ENCODE measurements at regions not wholly inside any gene's neighbourhood (a gene's known extent, or its start where the extent isn't known, plus 50 kb on each side); places are given as distances from the start of the nearest gene placed in this dataset.

GRCh38 chr6:71035871-71036270, 79.0 kb upstream of the B3GAT2 start:
- Histone ChIP-seq H3K4me1 (ENCODE audit: control insufficient read depth, insufficient read depth, low read length) (no peaks in the 10 kb centered on the region), H3K36me3 (ENCODE audit: control insufficient read depth, insufficient read depth, low read length) (no peaks in the 10 kb centered on the region), H3K27me3 (ENCODE audit: control insufficient read depth, insufficient read depth, low read length) (no peaks in the 10 kb centered on the region), H3K9me3 (ENCODE audit: control insufficient read depth, insufficient read depth, low read length) (no peaks in the 10 kb centered on the region), H3K27ac (ENCODE audit: low read length) (no peak overlapping the region), H3K4me3 (ENCODE audit: low read length) (no peak overlapping the region)
- no peak for DNase-seq (ENCODE audit: low read depth, low spot score)

GRCh38 chr6:71038711-71039344, 82.0 kb upstream of the B3GAT2 start:
- H3K27ac ChIP-seq (ENCODE audit: low read length), result no peak overlapping the region
- no peak for DNase-seq (ENCODE audit: low read depth, low spot score)
- no CpG with 5 or more reads among the region's 8 CpGs for WGBS (ENCODE audit: insufficient coverage, insufficient read length)
- H3K9me3 ChIP-seq (ENCODE audit: control insufficient read depth, insufficient read depth, low read length), result no peaks in the 10 kb centered on the region
- no peaks in the 10 kb centered on the region for H3K4me1 ChIP-seq (ENCODE audit: control insufficient read depth, insufficient read depth, low read length)
- no peaks in the 10 kb centered on the region for H3K36me3 ChIP-seq (ENCODE audit: control insufficient read depth, insufficient read depth, low read length)
- no peak overlapping the region for H3K4me3 ChIP-seq (ENCODE audit: low read length)
- no peaks in the 10 kb centered on the region for H3K27me3 ChIP-seq (ENCODE audit: control insufficient read depth, insufficient read depth, low read length)

GRCh38 chr6:71040043-71040442, 83.2 kb upstream of the B3GAT2 start:
- H3K9me3 ChIP-seq (ENCODE audit: control insufficient read depth, insufficient read depth, low read length), result no peaks in the 10 kb centered on the region
- no CpG with 5 or more reads among the region's 1 CpG for WGBS (ENCODE audit: insufficient coverage, insufficient read length)
- H3K4me3 ChIP-seq (ENCODE audit: low read length), result no peak overlapping the region
- no peaks in the 10 kb centered on the region for H3K36me3 ChIP-seq (ENCODE audit: control insufficient read depth, insufficient read depth, low read length)
- no peaks in the 10 kb centered on the region for H3K27me3 ChIP-seq (ENCODE audit: control insufficient read depth, insufficient read depth, low read length)
- H3K4me1 ChIP-seq (ENCODE audit: control insufficient read depth, insufficient read depth, low read length), result no peaks in the 10 kb centered on the region
- DNase-seq (ENCODE audit: low read depth, low spot score), result no peak
- H3K27ac ChIP-seq (ENCODE audit: low read length), result no peak overlapping the region

- no peak overlapping the region for H3K4me3 ChIP-seq (ENCODE audit: low read length)
- H3K4me1 ChIP-seq (ENCODE audit: control insufficient read depth, insufficient read depth, low read length), result no peaks in the 10 kb centered on the region
- H3K27ac ChIP-seq (ENCODE audit: low read length), result no peak overlapping the region
- no peaks in the 10 kb centered on the region for H3K27me3 ChIP-seq (ENCODE audit: control insufficient read depth, insufficient read depth, low read length)
- no peak for DNase-seq (ENCODE audit: low read depth, low spot score)
- no peaks in the 10 kb centered on the region for H3K9me3 ChIP-seq (ENCODE audit: control insufficient read depth, insufficient read depth, low read length)
- no CpG with 5 or more reads among the region's 2 CpGs for WGBS (ENCODE audit: insufficient coverage, insufficient read length)
- H3K36me3 ChIP-seq (ENCODE audit: control insufficient read depth, insufficient read depth, low read length), result no peaks in the 10 kb centered on the region
Observed at GRCh38 chr6:71040841-71041240, 84.0 kb upstream of the B3GAT2 start.

- no peak overlapping the region for H3K4me3 ChIP-seq (ENCODE audit: low read length)
- H3K27ac ChIP-seq (ENCODE audit: low read length), result no peak overlapping the region
- no CpG with 5 or more reads among the region's 1 CpG for WGBS (ENCODE audit: insufficient coverage, insufficient read length)
- DNase-seq (ENCODE audit: low read depth, low spot score), result no peak
- H3K27me3 ChIP-seq (ENCODE audit: control insufficient read depth, insufficient read depth, low read length), result no peaks in the 10 kb centered on the region
- no peaks in the 10 kb centered on the region for H3K36me3 ChIP-seq (ENCODE audit: control insufficient read depth, insufficient read depth, low read length)
- no peaks in the 10 kb centered on the region for H3K4me1 ChIP-seq (ENCODE audit: control insufficient read depth, insufficient read depth, low read length)
- no peaks in the 10 kb centered on the region for H3K9me3 ChIP-seq (ENCODE audit: control insufficient read depth, insufficient read depth, low read length)
Observed at GRCh38 chr6:71043902-71044301, 87.0 kb upstream of the B3GAT2 start.

GRCh38 chr6:71044753-71045152, 87.9 kb upstream of the B3GAT2 start:
- Histone ChIP-seq H3K36me3 (ENCODE audit: control insufficient read depth, insufficient read depth, low read length) (no peaks in the 10 kb centered on the region), H3K9me3 (ENCODE audit: control insufficient read depth, insufficient read depth, low read length) (no peaks in the 10 kb centered on the region), H3K4me1 (ENCODE audit: control insufficient read depth, insufficient read depth, low read length) (no peaks in the 10 kb centered on the region), H3K27ac (ENCODE audit: low read length) (no peak overlapping the region), H3K27me3 (ENCODE audit: control insufficient read depth, insufficient read depth, low read length) (no peaks in the 10 kb centered on the region), H3K4me3 (ENCODE audit: low read length) (no peak overlapping the region)
- no CpG with 5 or more reads among the region's 1 CpG for WGBS (ENCODE audit: insufficient coverage, insufficient read length)
- no peak for DNase-seq (ENCODE audit: low read depth, low spot score)

- H3K36me3 ChIP-seq (ENCODE audit: control insufficient read depth, insufficient read depth, low read length), result no peaks in the 10 kb centered on the region
- no peaks in the 10 kb centered on the region for H3K27me3 ChIP-seq (ENCODE audit: control insufficient read depth, insufficient read depth, low read length)
- H3K9me3 ChIP-seq (ENCODE audit: control insufficient read depth, insufficient read depth, low read length), result no peaks in the 10 kb centered on the region
- no peaks in the 10 kb centered on the region for H3K4me1 ChIP-seq (ENCODE audit: control insufficient read depth, insufficient read depth, low read length)
- H3K27ac ChIP-seq (ENCODE audit: low read length), result no peak overlapping the region
- H3K4me3 ChIP-seq (ENCODE audit: low read length), result no peak overlapping the region
- no peak for DNase-seq (ENCODE audit: low read depth, low spot score)
- WGBS (ENCODE audit: insufficient coverage, insufficient read length), result no CpG with 5 or more reads among the region's 5 CpGs
Observed at GRCh38 chr6:71045296-71045695, 88.4 kb upstream of the B3GAT2 start.

- H3K27ac ChIP-seq (ENCODE audit: low read length), result no peak overlapping the region
- no peaks in the 10 kb centered on the region for H3K27me3 ChIP-seq (ENCODE audit: control insufficient read depth, insufficient read depth, low read length)
- WGBS (ENCODE audit: insufficient coverage, insufficient read length), result no CpG with 5 or more reads among the region's 4 CpGs
Observed at GRCh38 chr6:71047417-71047816, 90.6 kb upstream of the B3GAT2 start.

GRCh38 chr6:71048320-71049164, 91.7 kb upstream of the B3GAT2 start:
- Histone ChIP-seq H3K27ac (ENCODE audit: low read length) (no peak overlapping the region), H3K4me1 (ENCODE audit: control insufficient read depth, insufficient read depth, low read length) (no peaks in the 10 kb centered on the region), H3K4me3 (ENCODE audit: low read length) (no peak overlapping the region), H3K36me3 (ENCODE audit: control insufficient read depth, insufficient read depth, low read length) (no peaks in the 10 kb centered on the region), H3K27me3 (ENCODE audit: control insufficient read depth, insufficient read depth, low read length) (no peaks in the 10 kb centered on the region), H3K9me3 (ENCODE audit: control insufficient read depth, insufficient read depth, low read length) (no peaks in the 10 kb centered on the region)
- no CpG with 5 or more reads among the region's 4 CpGs for WGBS (ENCODE audit: insufficient coverage, insufficient read length)
- DNase-seq (ENCODE audit: low read depth, low spot score), result no peak

More at GRCh38 chr6:71047417-71047816, 90.6 kb upstream of the B3GAT2 start:
- Histone ChIP-seq H3K4me3 (ENCODE audit: low read length) (no peak overlapping the region), H3K9me3 (ENCODE audit: control insufficient read depth, insufficient read depth, low read length) (no peaks in the 10 kb centered on the region), H3K4me1 (ENCODE audit: control insufficient read depth, insufficient read depth, low read length) (no peaks in the 10 kb centered on the region), H3K36me3 (ENCODE audit: control insufficient read depth, insufficient read depth, low read length) (no peaks in the 10 kb centered on the region)
- DNase-seq (ENCODE audit: low read depth, low spot score), result no peak

GRCh38 chr6:71049198-71049770, 92.4 kb upstream of the B3GAT2 start:
- WGBS (ENCODE audit: insufficient coverage, insufficient read length), result no CpG with 5 or more reads among the region's 3 CpGs
- Histone ChIP-seq H3K9me3 (ENCODE audit: control insufficient read depth, insufficient read depth, low read length) (no peaks in the 10 kb centered on the region), H3K36me3 (ENCODE audit: control insufficient read depth, insufficient read depth, low read length) (no peaks in the 10 kb centered on the region), H3K27ac (ENCODE audit: low read length) (no peak overlapping the region), H3K27me3 (ENCODE audit: control insufficient read depth, insufficient read depth, low read length) (no peaks in the 10 kb centered on the region), H3K4me3 (ENCODE audit: low read length) (no peak overlapping the region), H3K4me1 (ENCODE audit: control insufficient read depth, insufficient read depth, low read length) (no peaks in the 10 kb centered on the region)
- no peak for DNase-seq (ENCODE audit: low read depth, low spot score)

All from iPS DF 6.9 (cell line).